Calu3 (cell line): ENCODE measurements at regions not wholly inside any gene's neighbourhood (a gene's known extent, or its start where the extent isn't known, plus 50 kb on each side); places are given as distances from the start of the nearest gene placed in this dataset.

Experiments
- BruUV-seq: library from RNA; stranded (reverse); fragments of 400-500 nt; replicated peaks from 2 replicates; lab custom pipeline; 2021; lab: Mats Ljungman, UMichigan
- CTCF ChIA-PET: fragments of 300-600 bp; sonication (Branson Sonifier 250); formaldehyde crosslinking; loops from one replicate; lab custom pipeline; 2022; ENCODE audit warnings: antibody characterized with exemption; lab: Charles Lee
- DNase-seq: peaks from one replicate; pipeline ENCODE4 v3.0.0; 2022
- H3K27ac Mint-ChIP-seq: one replicate; pipeline ENCODE4 v1.8.0; 2022; ENCODE audit warnings: mixed read lengths; ENCODE audit not compliant: unreplicated experiment
- H3K27me3 Mint-ChIP-seq: one replicate; pipeline ENCODE4 v1.8.0; 2022; ENCODE audit warnings: mixed read lengths; ENCODE audit not compliant: unreplicated experiment
- H3K36me3 Mint-ChIP-seq: one replicate; pipeline ENCODE4 v1.8.0; 2022; ENCODE audit warnings: mild to moderate bottlenecking, moderate library complexity, mixed read lengths; ENCODE audit not compliant: insufficient read depth, unreplicated experiment
- H3K4me1 Mint-ChIP-seq: one replicate; pipeline ENCODE4 v1.8.0; 2022; ENCODE audit warnings: mild to moderate bottlenecking, low read depth, mixed read lengths; ENCODE audit not compliant: unreplicated experiment
- H3K4me3 Mint-ChIP-seq: one replicate; pipeline ENCODE4 v1.8.0; 2022; ENCODE audit warnings: mild to moderate bottlenecking, low read depth, moderate library complexity, mixed read lengths; ENCODE audit not compliant: unreplicated experiment
- H3K9me3 Mint-ChIP-seq: one replicate; pipeline ENCODE4 v1.8.0; 2022; ENCODE audit warnings: low read depth, mixed read lengths; ENCODE audit not compliant: unreplicated experiment
- intact Hi-C: fragments of 100-400 bp; cut with micrococcal nuclease; formaldehyde crosslinking; loops from one replicate; pipeline ENCODE4 v1.10.0; 2022; ENCODE audit not compliant: unreplicated experiment
- TF ChIP-seq, protein P1 (sequence below): fragments of 200-600 bp; IDR thresholded peaks from one replicate; pipeline ENCODE4 v1.8.0; 2022; ENCODE audit warnings: antibody characterized with exemption; ENCODE audit not compliant: unreplicated experiment

DNA sequence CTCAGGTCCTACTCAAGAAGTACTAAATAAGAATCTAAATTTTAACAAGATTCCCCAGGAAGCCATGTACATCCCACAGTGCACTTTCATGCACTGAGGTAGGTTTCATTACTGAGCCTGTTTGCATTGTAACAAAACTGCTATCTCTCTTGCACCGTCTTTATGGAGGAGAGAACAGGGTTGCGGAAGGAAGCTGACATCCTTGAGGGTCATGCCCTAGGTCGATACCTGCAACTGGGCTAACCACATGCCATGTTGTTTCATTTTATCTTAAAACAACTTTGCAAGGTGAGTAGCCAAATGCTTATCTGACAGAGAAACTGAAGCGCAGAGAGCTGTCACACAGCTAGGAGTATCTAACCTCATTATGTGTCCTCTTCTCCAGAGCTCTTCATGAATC, 656.3 kb upstream of the TENM4 start:
- peaks cover 9% of the 10 kb centered on the region for H3K9me3 Mint-ChIP-seq
- DNase-seq, result no peak
- BruUV-seq, result no TSS peak
- intact Hi-C loops, result no loop called here
- H3K36me3 Mint-ChIP-seq, result no peaks in the 10 kb centered on the region
- no peak overlapping the region for H3K27ac Mint-ChIP-seq
- no peaks in the 10 kb centered on the region for H3K27me3 Mint-ChIP-seq
- no peaks in the 10 kb centered on the region for H3K4me1 Mint-ChIP-seq
- TF ChIP-seq, protein P1, sequence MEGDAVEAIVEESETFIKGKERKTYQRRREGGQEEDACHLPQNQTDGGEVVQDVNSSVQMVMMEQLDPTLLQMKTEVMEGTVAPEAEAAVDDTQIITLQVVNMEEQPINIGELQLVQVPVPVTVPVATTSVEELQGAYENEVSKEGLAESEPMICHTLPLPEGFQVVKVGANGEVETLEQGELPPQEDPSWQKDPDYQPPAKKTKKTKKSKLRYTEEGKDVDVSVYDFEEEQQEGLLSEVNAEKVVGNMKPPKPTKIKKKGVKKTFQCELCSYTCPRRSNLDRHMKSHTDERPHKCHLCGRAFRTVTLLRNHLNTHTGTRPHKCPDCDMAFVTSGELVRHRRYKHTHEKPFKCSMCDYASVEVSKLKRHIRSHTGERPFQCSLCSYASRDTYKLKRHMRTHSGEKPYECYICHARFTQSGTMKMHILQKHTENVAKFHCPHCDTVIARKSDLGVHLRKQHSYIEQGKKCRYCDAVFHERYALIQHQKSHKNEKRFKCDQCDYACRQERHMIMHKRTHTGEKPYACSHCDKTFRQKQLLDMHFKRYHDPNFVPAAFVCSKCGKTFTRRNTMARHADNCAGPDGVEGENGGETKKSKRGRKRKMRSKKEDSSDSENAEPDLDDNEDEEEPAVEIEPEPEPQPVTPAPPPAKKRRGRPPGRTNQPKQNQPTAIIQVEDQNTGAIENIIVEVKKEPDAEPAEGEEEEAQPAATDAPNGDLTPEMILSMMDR, result no peak
- CTCF ChIA-PET, result no interaction called here
- H3K4me3 Mint-ChIP-seq, result no peak overlapping the region

DNA sequence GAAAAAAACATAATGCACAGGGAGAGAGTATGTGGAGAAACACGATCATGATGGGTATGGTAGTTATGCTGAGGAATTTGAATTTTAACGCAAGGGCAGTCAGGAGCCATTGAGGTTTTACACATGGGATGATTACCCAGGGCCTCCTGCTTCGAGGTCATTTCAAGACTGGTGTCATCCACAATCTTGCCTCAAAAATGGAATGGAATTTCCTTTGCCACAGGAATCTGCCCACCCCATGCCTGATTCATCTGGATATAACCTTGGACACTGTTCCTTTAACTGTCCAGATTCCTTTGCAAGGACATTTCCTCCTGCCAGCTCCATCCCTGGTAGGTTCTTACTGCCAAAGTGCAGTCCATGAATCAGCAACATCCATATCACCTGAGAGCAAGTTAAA, 655.9 kb upstream of the TENM4 start:
- TF ChIP-seq, protein P1, result no peak
- Mint-ChIP-seq H3K4me1 (no peaks in the 10 kb centered on the region), H3K36me3 (no peaks in the 10 kb centered on the region), H3K27ac (no peak overlapping the region), H3K4me3 (no peak overlapping the region), H3K27me3 (no peaks in the 10 kb centered on the region), H3K9me3 (peaks cover 9% of the 10 kb centered on the region)
- intact Hi-C loops, result no loop called here
- CTCF ChIA-PET, result no interaction called here
- no peak for DNase-seq
- no TSS peak for BruUV-seq

DNA sequence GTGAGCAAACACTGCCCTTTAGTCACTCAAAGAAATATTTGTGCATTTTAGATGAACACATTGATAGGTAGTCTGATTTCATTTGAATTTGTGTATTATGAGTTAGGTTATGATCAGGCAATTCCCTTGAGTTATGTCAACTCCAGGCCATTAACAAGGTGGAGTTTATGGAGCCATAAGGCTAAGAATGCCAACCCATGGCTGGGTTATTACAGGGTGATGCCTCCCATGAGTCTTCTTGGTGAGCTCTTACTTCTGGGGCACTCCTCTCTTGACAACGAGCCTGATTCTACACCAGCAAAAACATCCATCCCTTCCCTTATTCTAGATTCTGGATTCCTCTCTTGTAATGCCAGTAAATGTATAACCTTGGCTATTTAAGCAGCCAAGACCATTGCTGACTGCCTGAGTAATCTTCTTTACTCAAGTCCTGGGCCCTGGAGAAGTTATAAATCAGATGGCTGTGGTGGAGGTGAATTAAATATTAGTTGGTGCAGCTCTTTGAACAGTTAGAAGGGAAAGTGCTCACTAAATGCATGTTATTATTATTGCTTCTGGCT, 645.7 kb upstream of the TENM4 start:
- H3K4me1 Mint-ChIP-seq, result no peaks in the 10 kb centered on the region
- no peak for DNase-seq
- no peak overlapping the region for H3K27ac Mint-ChIP-seq
- H3K4me3 Mint-ChIP-seq, result no peak overlapping the region
- TF ChIP-seq, protein P1, result no peak
- no peaks in the 10 kb centered on the region for H3K27me3 Mint-ChIP-seq
- CTCF ChIA-PET, result no interaction called here
- H3K36me3 Mint-ChIP-seq, result no peaks in the 10 kb centered on the region
- intact Hi-C loops, result no loop called here
- BruUV-seq, result no TSS peak
- H3K9me3 Mint-ChIP-seq, result peaks cover 15% of the 10 kb centered on the region

DNA sequence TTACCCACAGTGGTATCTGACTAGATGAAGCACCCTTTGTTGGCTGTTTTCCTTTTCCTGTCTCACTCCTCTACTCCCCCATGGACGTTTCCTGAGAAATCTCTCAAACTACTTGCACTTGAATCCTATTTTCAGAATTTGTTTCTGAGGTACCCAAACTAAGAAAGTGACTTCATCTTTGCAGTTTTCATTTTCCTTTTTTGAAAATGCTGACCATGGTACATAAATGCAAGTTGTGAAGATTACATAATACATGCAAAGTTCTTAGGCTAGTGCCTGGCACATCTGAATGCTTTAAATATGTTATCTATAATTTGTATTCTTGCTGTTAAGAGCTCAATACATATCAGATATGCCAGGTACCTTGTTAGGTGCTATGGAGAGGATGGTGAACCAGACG, 644.7 kb upstream of the TENM4 start:
- BruUV-seq, result no TSS peak
- H3K27me3 Mint-ChIP-seq, result no peaks in the 10 kb centered on the region

More for the DNA sequence above, 644.7 kb upstream of the TENM4 start:
- CTCF ChIA-PET, result no interaction called here
- Mint-ChIP-seq H3K36me3 (no peaks in the 10 kb centered on the region), H3K4me1 (no peaks in the 10 kb centered on the region), H3K9me3 (peaks cover 15% of the 10 kb centered on the region), H3K4me3 (no peak overlapping the region), H3K27ac (no peak overlapping the region)
- intact Hi-C loops, result no loop called here
- TF ChIP-seq, protein P1, result no peak
- no peak for DNase-seq
